ENCODE measurements at regions not wholly inside any gene's neighbourhood (a gene's known extent, or its start where the extent isn't known, plus 50 kb on each side); places are given as distances from the start of the nearest gene placed in this dataset.

DNA sequence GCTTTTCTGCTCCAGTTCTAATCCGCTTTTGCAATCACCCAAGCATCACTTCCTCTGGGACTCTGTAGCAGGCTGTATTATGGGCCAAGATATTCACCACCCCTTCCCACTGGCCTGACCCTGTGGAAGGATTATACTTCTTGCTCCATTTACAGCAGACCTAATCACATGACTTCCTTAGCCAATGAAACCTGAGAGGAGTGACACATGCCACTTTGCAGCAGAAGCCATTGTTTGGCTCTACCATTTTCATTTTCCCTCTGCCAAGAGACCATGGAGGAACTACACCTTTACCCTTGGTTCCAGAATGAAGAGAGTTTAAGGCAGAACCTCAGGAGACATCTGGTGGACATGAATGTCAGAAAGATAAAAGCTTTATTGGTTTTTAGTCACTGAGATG lies 134.9 kb upstream of the HSD17B12 start:
- no peak for DNase-seq

DNA sequence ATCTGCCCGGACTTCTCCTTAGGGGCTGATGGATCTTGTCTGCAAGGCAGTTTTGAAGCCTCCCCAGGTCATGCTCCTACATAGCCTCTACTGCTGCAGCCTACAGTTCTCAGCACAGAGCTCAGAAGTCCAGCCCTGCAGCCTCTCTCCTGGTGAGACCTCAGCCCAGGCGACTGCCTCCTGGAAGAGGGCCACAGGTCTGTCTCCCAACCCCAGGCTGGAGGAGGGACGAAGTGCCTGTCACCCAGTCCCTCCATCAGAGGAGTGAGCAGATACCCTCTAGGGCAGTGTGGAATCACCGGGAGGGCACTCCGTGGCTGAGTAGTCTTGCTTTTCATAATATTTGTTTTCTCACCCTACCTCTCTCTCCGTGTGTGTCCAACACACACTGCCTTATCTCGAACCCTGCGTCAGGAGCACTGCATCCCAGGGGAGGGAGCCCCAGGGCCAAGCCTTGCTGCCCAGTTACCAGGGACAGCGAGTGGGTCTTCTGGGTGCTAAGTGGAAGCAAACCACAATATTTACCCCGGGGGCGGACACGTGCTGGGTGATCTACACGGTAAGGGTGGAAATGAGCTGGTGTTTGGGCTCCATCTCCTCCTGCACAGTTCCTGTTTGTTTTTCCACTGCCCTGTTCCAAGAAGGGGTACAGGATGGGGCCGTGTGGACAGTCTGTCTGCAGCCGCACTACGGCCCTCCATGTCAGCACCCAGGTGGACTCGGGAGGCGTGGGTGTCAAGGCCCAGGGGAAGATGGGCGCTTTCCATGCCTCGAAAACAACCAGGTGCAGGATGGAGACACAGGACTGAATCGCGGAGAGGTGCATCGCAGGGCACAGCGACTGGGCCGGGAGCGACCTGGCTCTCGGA lies 133.7 kb upstream of the HSD17B12 start:
- DNase-seq: no peak

DNA sequence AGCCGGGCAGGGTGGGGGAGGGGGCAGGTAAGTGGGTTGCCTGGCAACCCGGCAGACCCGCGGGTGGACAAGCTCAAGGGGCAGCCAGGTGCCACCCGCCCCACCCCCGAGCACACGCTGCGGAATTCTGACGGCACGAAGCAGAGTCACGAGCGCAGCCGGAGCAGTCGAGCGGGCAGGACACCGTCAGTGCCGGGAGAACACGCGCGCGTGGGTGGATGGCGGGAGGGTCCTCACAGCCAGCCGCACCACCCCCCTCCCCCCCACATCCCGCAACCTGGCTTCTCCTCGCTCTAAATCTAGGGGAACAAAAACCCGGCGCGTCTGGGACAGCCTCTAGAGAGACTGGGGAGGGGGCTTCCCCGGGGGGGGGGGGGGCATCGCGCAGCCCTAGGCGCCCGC lies 133.1 kb upstream of the HSD17B12 start:
- DNase-seq: no peak

DNA sequence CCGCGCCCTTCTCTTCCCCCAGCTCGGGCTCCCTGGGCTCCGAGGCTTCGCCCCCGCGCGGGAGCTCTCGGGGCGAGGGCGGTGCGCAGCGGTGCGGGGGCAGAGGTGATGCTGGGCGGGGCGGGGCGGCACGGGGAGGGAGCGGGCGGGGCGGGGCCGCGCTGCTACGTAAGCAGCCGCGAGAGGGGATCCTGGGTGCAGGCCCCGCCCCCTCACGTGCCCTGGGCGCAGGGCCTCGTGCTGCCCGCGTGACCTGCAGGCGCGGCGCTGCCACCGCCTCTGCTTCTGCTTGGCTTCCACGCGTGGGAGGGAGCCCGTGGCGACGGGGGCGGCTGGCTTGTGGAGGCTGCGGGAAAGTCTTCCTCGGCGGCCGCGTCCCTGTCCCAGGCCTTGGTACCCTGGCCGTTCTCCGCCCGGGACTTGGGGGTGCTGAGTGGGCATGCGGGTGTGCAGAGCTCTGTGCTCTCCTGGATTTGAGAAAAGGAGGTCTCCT lies 132.6 kb upstream of the HSD17B12 start:
- DNase-seq: no peak

GRCh38 chr11:43548916-43549315 lies 131.6 kb upstream of the HSD17B12 start:
- DNase-seq: no peak

GRCh38 chr11:43549624-43550023 lies 130.9 kb upstream of the HSD17B12 start:
- DNase-seq: no peak

GRCh38 chr11:43550714-43551113 lies 129.8 kb upstream of the HSD17B12 start:
- DNase-seq: no peak

- no peak for DNase-seq
Observed at GRCh38 chr11:43554148-43554473, 126.4 kb upstream of the HSD17B12 start.

GRCh38 chr11:43555186-43555585 lies 125.4 kb upstream of the HSD17B12 start:
- no peak for DNase-seq

- DNase-seq: peak; percentile 37
Observed at GRCh38 chr11:43555816-43556611, 124.5 kb upstream of the HSD17B12 start.

- no peak for DNase-seq
Observed at GRCh38 chr11:43556612-43557375, 123.7 kb upstream of the HSD17B12 start.

DNA sequence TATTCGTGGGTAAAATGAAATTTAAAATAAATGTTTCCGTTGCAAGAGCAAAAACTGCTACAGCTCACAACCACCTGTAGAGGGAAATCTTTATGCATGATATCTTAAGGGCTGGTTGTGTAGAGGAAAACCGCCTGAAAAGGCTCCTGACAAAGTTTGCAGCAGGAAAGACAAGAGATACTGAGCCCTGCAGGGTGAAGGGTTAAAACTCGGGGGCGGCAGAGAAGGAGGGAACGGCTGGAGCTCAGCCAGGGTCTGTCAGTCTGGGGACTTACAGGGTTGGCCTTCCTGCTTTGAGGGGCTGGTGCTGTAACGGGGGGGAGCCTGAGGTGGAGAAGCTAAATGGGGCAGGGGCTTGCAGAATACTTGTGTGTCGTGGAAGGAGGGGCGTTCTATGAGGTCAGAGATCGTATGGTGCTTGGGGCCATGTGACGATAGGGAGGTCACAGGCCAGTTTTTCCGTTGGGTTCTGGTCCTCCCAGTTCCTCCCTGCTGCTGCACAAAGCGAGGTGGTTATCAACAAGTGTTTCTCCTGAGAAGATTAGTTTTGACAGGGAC lies 122.9 kb upstream of the HSD17B12 start:
- no peak for DNase-seq

DNA sequence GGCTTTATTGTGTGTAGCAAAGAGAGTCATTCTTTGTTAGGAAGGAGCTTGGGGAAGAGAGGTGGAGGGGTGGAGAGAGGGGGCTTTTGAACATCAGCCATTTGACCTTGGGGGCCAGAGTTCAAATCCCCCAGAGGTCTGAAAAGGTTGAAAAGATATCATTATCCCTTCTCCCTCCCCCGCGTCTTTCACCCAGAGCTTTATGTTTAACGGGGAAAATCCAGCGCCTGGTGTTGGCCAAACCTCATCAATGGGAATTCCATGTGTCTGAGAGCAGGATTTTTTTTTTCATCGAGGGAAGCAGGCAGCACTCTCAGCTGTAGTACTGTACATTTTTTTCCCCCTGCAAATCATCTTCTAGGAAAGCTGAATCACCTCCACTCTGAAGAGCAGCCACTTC lies 122.4 kb upstream of the HSD17B12 start:
- DNase-seq: no peak

DNA sequence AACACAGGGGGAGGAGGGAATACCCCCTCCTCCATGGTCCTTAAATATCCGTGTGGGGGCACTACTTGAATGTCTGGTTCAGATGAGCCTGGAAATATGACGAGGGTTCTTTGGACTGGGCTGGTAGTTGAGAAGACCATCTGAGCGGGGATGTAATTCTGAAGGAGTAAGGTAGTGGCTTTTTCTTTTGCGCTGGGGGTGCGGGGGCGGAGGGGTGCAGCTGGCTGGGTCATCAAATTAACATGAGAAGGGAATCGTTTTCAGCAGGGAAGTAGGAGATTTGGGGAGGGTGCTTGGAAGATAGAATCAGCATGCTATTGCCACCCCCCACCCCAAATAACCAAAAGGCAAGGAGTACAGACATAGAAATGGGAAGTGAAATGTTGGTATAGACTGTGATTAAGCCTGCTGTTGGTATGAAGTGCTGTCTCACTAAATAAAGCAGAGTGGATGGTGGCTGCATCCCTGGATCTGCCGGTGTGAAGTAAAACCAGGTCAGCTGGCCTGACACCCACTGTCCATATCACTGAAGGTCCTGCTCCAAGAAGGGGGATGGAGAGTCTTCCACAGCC lies 121.9 kb upstream of the HSD17B12 start:
- DNase-seq: no peak

GRCh38 chr11:43561832-43562231 lies 118.7 kb upstream of the HSD17B12 start:
- DNase-seq: no peak

GRCh38 chr11:43567396-43567975 lies 113.1 kb upstream of the HSD17B12 start:
- peak; percentile 30 for DNase-seq

- DNase-seq: no peak
Observed at GRCh38 chr11:43573233-43573632, 107.3 kb upstream of the HSD17B12 start.

DNA sequence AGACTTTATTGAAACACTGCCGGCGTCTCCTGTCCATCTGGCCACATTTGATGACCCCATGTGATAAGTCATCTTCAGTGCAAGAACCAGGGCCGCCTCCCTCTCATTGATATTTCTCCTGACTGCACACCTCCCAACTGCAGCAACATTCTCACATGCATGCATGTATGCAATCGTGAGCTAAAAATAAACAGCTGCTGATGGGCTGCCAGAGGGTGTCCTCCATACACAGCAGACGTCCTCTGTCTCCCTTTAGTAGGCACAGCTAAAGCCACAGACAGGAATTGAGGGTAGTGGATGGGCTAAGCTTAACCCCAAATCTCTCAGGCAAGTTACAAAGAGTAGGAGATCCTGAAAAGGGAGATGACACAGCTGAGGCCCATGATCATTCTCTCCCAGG lies 106.7 kb upstream of the HSD17B12 start:
- DNase-seq: no peak

DNA sequence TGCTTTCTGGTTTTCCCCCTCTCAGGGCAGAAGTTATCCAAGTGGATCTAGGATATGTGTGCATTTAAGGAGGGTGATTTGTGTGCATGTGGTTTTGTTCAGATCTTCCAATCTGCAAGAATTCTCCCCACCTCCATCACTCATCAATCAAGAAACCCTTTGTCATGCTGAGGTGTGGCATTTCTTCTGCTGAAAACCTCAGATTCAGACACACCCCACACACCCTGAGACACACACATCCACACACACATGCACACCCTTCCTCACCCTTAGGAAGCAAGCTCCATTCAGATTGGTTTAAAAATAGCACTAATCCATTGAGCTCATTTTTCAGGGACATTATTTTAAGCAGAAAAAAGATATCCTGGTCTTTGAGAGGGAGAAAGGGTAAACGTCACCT lies 106.1 kb upstream of the HSD17B12 start:
- DNase-seq: no peak

- peak; percentile 7 for DNase-seq
Observed at GRCh38 chr11:43574949-43575912, 105.3 kb upstream of the HSD17B12 start.

- no peak for DNase-seq
Observed at GRCh38 chr11:43575913-43576310, 104.6 kb upstream of the HSD17B12 start.

Measured in midbrain (tissue), 1 donor.